CD14-positive monocyte (primary cell): ENCODE measurements at regions not wholly inside any gene's neighbourhood (a gene's known extent, or its start where the extent isn't known, plus 50 kb on each side); places are given as distances from the start of the nearest gene placed in this dataset.

Source experiments
- DNase-seq, 3 donors: peaks; one replicate each; pipeline ENCODE4 v3.0.0-alpha.2; 2011 to 2022
- H2AFZ ChIP-seq: 2 replicates; pipeline ENCODE4 v1.6.0; 2012; ENCODE audit warnings: mild to moderate bottlenecking, low read depth, low read length, inconsistent platforms; ENCODE audit not compliant: insufficient read depth, poor library complexity, severe bottlenecking
- H3K27ac ChIP-seq, 2 donors: 1 replicate in 1 of 2; 2 replicates in 1 of 2; pipeline ENCODE4 v1.5.1; 2012 to 2013; ENCODE audit warnings: low read length in 2 of 2, control low read depth in 1 of 2, inconsistent platforms in 1 of 2, low read depth in 1 of 2, mild to moderate bottlenecking in 1 of 2
- H3K27me3 ChIP-seq, 2 donors: one replicate each; pipeline versions ENCODE4 v1.6.0 to v1.6.1; 2011 to 2013; ENCODE audit warnings: low read length in 2 of 2; ENCODE audit not compliant: control insufficient read depth in 2 of 2, insufficient read depth in 2 of 2
- H3K36me3 ChIP-seq, 2 donors: replicated peaks in 1 of 2; 1 replicate in 1 of 2; 2 replicates in 1 of 2; pipeline versions ENCODE4 v1.5.1 to v1.6.1; 2012 to 2013; ENCODE audit warnings: low read length in 2 of 2, control low read depth in 1 of 2, inconsistent platforms in 1 of 2, mild to moderate bottlenecking in 1 of 2; ENCODE audit not compliant: insufficient read depth in 2 of 2, control insufficient read depth in 1 of 2
- H3K4me1 ChIP-seq, 2 donors: 1 replicate in 1 of 2; 2 replicates in 1 of 2; pipeline versions ENCODE4 v1.5.1 to v1.6.1; 2012 to 2013; ENCODE audit warnings: low read length in 2 of 2, control low read depth in 1 of 2, inconsistent platforms in 1 of 2, mild to moderate bottlenecking in 1 of 2, moderate library complexity in 1 of 2; ENCODE audit not compliant: insufficient read depth in 2 of 2, control insufficient read depth in 1 of 2
- H3K4me2 ChIP-seq: replicated peaks from 2 replicates; pipeline ENCODE3; 2012; ENCODE audit warnings: low read length, moderate library complexity, mild to moderate bottlenecking; ENCODE audit not compliant: poor library complexity, severe bottlenecking; ENCODE audit errors: extremely low read depth
- H3K4me3 ChIP-seq, 3 experiments: fragments of 200-600 bp in 1 of 3; sonication (generic) in 1 of 3; replicated peaks in 1 of 3; 1 replicate in 2 of 3; 2 replicates in 1 of 3; pipeline ENCODE4 v1.5.1; 2011 to 2013; ENCODE audit warnings: low read length in 3 of 3, mild to moderate bottlenecking in 3 of 3, control low read depth in 2 of 3, low read depth in 2 of 3, inconsistent platforms in 1 of 3, moderate library complexity in 1 of 3
- H3K79me2 ChIP-seq: 2 replicates; pipeline ENCODE4 v1.6.0; 2012; ENCODE audit warnings: mild to moderate bottlenecking, control low read depth, inconsistent platforms, low read length, moderate library complexity; ENCODE audit not compliant: insufficient read depth
- H3K9ac ChIP-seq: 2 replicates; pipeline ENCODE4 v1.6.0; 2017; ENCODE audit warnings: low read length, mild to moderate bottlenecking; ENCODE audit not compliant: insufficient read depth, poor library complexity, severe bottlenecking
- H3K9me3 ChIP-seq, 2 donors: replicated peaks in 1 of 2; 1 replicate in 1 of 2; 2 replicates in 1 of 2; pipeline versions ENCODE4 v1.5.1 to v1.6.1; 2012 to 2013; ENCODE audit warnings: low read length in 2 of 2, control low read depth in 1 of 2; ENCODE audit not compliant: control insufficient read depth in 1 of 2, insufficient read depth in 1 of 2
- H4K20me1 ChIP-seq: 2 replicates; pipeline ENCODE4 v1.6.0; 2012; ENCODE audit warnings: mild to moderate bottlenecking, low read length, control low read depth, moderate library complexity; ENCODE audit not compliant: insufficient read depth
- H3K27ac Mint-ChIP-seq, 7 donors: one replicate each; pipeline ENCODE4 v1.8.0; 2020; ENCODE audit warnings: mild to moderate bottlenecking in 7 of 7, mixed read lengths in 7 of 7, moderate library complexity in 6 of 7, inconsistent platforms in 2 of 7
- H3K27me3 Mint-ChIP-seq, 3 donors: one replicate each; pipeline ENCODE4 v1.8.0; 2021 to 2022; ENCODE audit warnings: low read depth in 3 of 3, mild to moderate bottlenecking in 3 of 3, mixed read lengths in 3 of 3, moderate library complexity in 3 of 3, inconsistent platforms in 1 of 3
- H3K36me3 Mint-ChIP-seq, 2 donors: one replicate each; pipeline ENCODE4 v1.8.0; 2020; ENCODE audit warnings: mixed read lengths in 2 of 2, inconsistent platforms in 1 of 2, mild to moderate bottlenecking in 1 of 2
- H3K4me1 Mint-ChIP-seq: one replicate; pipeline ENCODE4 v1.8.0; 2020; ENCODE audit warnings: mild to moderate bottlenecking, mixed read lengths
- H3K4me3 Mint-ChIP-seq, 2 donors: one replicate each; pipeline ENCODE4 v1.8.0; 2020; ENCODE audit warnings: mild to moderate bottlenecking in 2 of 2, mixed read lengths in 2 of 2, moderate library complexity in 1 of 2
- H3K9me3 Mint-ChIP-seq, 7 donors: one replicate each; pipeline ENCODE4 v1.8.0; 2020 to 2022; ENCODE audit warnings: mixed read lengths in 7 of 7, mild to moderate bottlenecking in 6 of 7, moderate library complexity in 6 of 7, inconsistent platforms in 2 of 7
- WGBS: methylation state at CpG from one replicate; pipeline ENCODE4 v1.1.5; 2013; ENCODE audit warnings: missing lambda C conversion rate; ENCODE audit not compliant: insufficient coverage; 5-methylcytosine and 5-hydroxymethylcytosine counted together
- intact Hi-C, 2 donors: fragments of 100-400 bp; cut with micrococcal nuclease; formaldehyde crosslinking; loops; one replicate each; pipeline versions ENCODE4 v1.15.0 to v1.15.1; 2023
- TF ChIP-seq, protein P1 (sequence below): fragments of 200-600 bp; IDR thresholded peaks from one replicate; pipeline ENCODE4 v1.8.0; 2022; ENCODE audit warnings: antibody characterized with exemption, mild to moderate bottlenecking

DNA sequence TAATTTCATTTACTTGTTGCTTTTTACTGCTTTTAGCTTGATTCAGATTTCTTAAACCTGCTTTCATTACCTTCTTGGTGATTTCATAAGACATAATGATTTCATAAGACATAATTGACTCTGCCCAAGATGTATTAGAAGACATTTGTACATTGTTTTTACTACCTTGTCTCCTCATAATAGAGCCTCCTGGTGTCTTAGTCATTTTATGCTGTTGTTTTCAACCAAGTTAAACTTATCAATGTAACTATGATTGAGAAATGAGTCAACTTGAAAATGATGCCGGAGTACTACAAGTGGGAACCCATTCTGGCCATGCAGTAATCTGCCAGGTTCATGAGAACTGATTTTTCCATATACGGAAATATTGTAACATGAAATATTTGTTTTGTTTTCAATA is 573.6 kb downstream of the MMUT start:
- H2AFZ ChIP-seq: no peak overlapping the region
- H3K4me1 ChIP-seq: no peaks in the 10 kb centered on the region
- no peaks in the 10 kb centered on the region for H3K79me2 ChIP-seq
- Mint-ChIP-seq H3K4me1 (no peaks in the 10 kb centered on the region), H3K27me3 (peaks cover 0 to 2% (median 0%) of the 10 kb centered on the region in 3 donors), H3K4me3 (no peak overlapping the region), H3K36me3 (no peaks in the 10 kb centered on the region), H3K27ac (no peak overlapping the region), H3K9me3 (peaks cover 0 to 4% (median 0%) of the 10 kb centered on the region in 7 donors)
- H3K4me3 ChIP-seq: no peak overlapping the region
- H3K27me3 ChIP-seq: no peaks in the 10 kb centered on the region
- DNase-seq: no peak
- H3K9me3 ChIP-seq: no peaks in the 10 kb centered on the region
- WGBS: no CpG with 5 or more reads among the region's 2 CpGs
- no peak overlapping the region for H3K4me2 ChIP-seq
- H3K36me3 ChIP-seq: no peaks in the 10 kb centered on the region
- TF ChIP-seq, protein P1, sequence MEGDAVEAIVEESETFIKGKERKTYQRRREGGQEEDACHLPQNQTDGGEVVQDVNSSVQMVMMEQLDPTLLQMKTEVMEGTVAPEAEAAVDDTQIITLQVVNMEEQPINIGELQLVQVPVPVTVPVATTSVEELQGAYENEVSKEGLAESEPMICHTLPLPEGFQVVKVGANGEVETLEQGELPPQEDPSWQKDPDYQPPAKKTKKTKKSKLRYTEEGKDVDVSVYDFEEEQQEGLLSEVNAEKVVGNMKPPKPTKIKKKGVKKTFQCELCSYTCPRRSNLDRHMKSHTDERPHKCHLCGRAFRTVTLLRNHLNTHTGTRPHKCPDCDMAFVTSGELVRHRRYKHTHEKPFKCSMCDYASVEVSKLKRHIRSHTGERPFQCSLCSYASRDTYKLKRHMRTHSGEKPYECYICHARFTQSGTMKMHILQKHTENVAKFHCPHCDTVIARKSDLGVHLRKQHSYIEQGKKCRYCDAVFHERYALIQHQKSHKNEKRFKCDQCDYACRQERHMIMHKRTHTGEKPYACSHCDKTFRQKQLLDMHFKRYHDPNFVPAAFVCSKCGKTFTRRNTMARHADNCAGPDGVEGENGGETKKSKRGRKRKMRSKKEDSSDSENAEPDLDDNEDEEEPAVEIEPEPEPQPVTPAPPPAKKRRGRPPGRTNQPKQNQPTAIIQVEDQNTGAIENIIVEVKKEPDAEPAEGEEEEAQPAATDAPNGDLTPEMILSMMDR: no peak
- no peak overlapping the region for H3K27ac ChIP-seq
- intact Hi-C loops: no loop called here
- H4K20me1 ChIP-seq: no peaks in the 10 kb centered on the region
- no peak overlapping the region for H3K9ac ChIP-seq

DNA sequence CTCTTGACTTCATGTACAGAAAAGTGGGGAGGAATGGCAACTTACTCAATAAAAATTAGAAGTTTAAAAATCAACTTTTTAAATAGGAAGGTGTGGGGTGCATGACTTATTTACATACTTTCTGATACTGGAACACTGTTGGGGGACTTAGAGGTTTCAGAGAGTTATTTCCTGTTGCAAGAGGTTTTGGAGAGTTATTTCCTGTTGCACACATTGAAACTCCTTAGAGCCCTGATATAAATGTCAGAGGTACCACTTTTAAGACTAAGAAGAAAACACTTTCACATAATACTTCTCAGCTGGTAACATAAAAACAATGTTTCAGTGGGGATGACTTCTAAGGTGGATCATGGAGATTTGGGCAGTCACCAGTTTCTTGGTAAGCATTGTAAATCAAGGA is 579.9 kb downstream of the MMUT start:
- peaks cover 0 to 6% (median 2%) of the 10 kb centered on the region in 7 donors for H3K9me3 Mint-ChIP-seq
- H3K4me3 Mint-ChIP-seq: no peak overlapping the region
- Histone ChIP-seq H3K27ac (no peak overlapping the region), H3K27me3 (no peaks in the 10 kb centered on the region), H3K4me3 (no peak overlapping the region), H3K4me2 (no peak overlapping the region), H3K9me3 (peaks cover 4 to 6% of the 10 kb centered on the region in 2 donors), H4K20me1 (no peaks in the 10 kb centered on the region), H3K9ac (no peak overlapping the region), H3K4me1 (no peaks in the 10 kb centered on the region), H2AFZ (no peak overlapping the region), H3K36me3 (no peaks in the 10 kb centered on the region), H3K79me2 (no peaks in the 10 kb centered on the region)
- DNase-seq: no peak
- no peaks in the 10 kb centered on the region for H3K4me1 Mint-ChIP-seq
- peaks cover 0 to 2% (median 0%) of the 10 kb centered on the region in 3 donors for H3K27me3 Mint-ChIP-seq
- H3K36me3 Mint-ChIP-seq: no peaks in the 10 kb centered on the region
- no peak overlapping the region for H3K27ac Mint-ChIP-seq
- TF ChIP-seq, protein P1: no peak
- intact Hi-C loops: no loop called here
